CD14-positive monocyte (primary cell): ENCODE measurements at regions not wholly inside any gene's neighbourhood (a gene's known extent, or its start where the extent isn't known, plus 50 kb on each side); places are given as distances from the start of the nearest gene placed in this dataset.

ENCODE experiments used
- DNase-seq, 3 donors: peaks; one replicate each; pipeline ENCODE4 v3.0.0-alpha.2; 2011 to 2022
- H2AFZ ChIP-seq: 2 replicates; pipeline ENCODE4 v1.6.0; 2012; ENCODE audit warnings: mild to moderate bottlenecking, low read depth, low read length, inconsistent platforms; ENCODE audit not compliant: insufficient read depth, poor library complexity, severe bottlenecking
- H3K27ac ChIP-seq, 2 donors: 1 replicate in 1 of 2; 2 replicates in 1 of 2; pipeline ENCODE4 v1.5.1; 2012 to 2013; ENCODE audit warnings: low read length in 2 of 2, control low read depth in 1 of 2, inconsistent platforms in 1 of 2, low read depth in 1 of 2, mild to moderate bottlenecking in 1 of 2
- H3K27me3 ChIP-seq, 2 donors: one replicate each; pipeline versions ENCODE4 v1.6.0 to v1.6.1; 2011 to 2013; ENCODE audit warnings: low read length in 2 of 2; ENCODE audit not compliant: control insufficient read depth in 2 of 2, insufficient read depth in 2 of 2
- H3K36me3 ChIP-seq, 2 donors: replicated peaks in 1 of 2; 1 replicate in 1 of 2; 2 replicates in 1 of 2; pipeline versions ENCODE4 v1.5.1 to v1.6.1; 2012 to 2013; ENCODE audit warnings: low read length in 2 of 2, control low read depth in 1 of 2, inconsistent platforms in 1 of 2, mild to moderate bottlenecking in 1 of 2; ENCODE audit not compliant: insufficient read depth in 2 of 2, control insufficient read depth in 1 of 2
- H3K4me1 ChIP-seq, 2 donors: 1 replicate in 1 of 2; 2 replicates in 1 of 2; pipeline versions ENCODE4 v1.5.1 to v1.6.1; 2012 to 2013; ENCODE audit warnings: low read length in 2 of 2, control low read depth in 1 of 2, inconsistent platforms in 1 of 2, mild to moderate bottlenecking in 1 of 2, moderate library complexity in 1 of 2; ENCODE audit not compliant: insufficient read depth in 2 of 2, control insufficient read depth in 1 of 2
- H3K4me2 ChIP-seq: replicated peaks from 2 replicates; pipeline ENCODE3; 2012; ENCODE audit warnings: low read length, moderate library complexity, mild to moderate bottlenecking; ENCODE audit not compliant: poor library complexity, severe bottlenecking; ENCODE audit errors: extremely low read depth
- H3K4me3 ChIP-seq, 3 experiments: fragments of 200-600 bp in 1 of 3; sonication (generic) in 1 of 3; replicated peaks in 1 of 3; 1 replicate in 2 of 3; 2 replicates in 1 of 3; pipeline ENCODE4 v1.5.1; 2011 to 2013; ENCODE audit warnings: low read length in 3 of 3, mild to moderate bottlenecking in 3 of 3, control low read depth in 2 of 3, low read depth in 2 of 3, inconsistent platforms in 1 of 3, moderate library complexity in 1 of 3
- H3K79me2 ChIP-seq: 2 replicates; pipeline ENCODE4 v1.6.0; 2012; ENCODE audit warnings: mild to moderate bottlenecking, control low read depth, inconsistent platforms, low read length, moderate library complexity; ENCODE audit not compliant: insufficient read depth
- H3K9ac ChIP-seq: 2 replicates; pipeline ENCODE4 v1.6.0; 2017; ENCODE audit warnings: low read length, mild to moderate bottlenecking; ENCODE audit not compliant: insufficient read depth, poor library complexity, severe bottlenecking
- H3K9me3 ChIP-seq, 2 donors: replicated peaks in 1 of 2; 1 replicate in 1 of 2; 2 replicates in 1 of 2; pipeline versions ENCODE4 v1.5.1 to v1.6.1; 2012 to 2013; ENCODE audit warnings: low read length in 2 of 2, control low read depth in 1 of 2; ENCODE audit not compliant: control insufficient read depth in 1 of 2, insufficient read depth in 1 of 2
- H4K20me1 ChIP-seq: 2 replicates; pipeline ENCODE4 v1.6.0; 2012; ENCODE audit warnings: mild to moderate bottlenecking, low read length, control low read depth, moderate library complexity; ENCODE audit not compliant: insufficient read depth
- H3K27ac Mint-ChIP-seq, 7 donors: one replicate each; pipeline ENCODE4 v1.8.0; 2020; ENCODE audit warnings: mild to moderate bottlenecking in 7 of 7, mixed read lengths in 7 of 7, moderate library complexity in 6 of 7, inconsistent platforms in 2 of 7
- H3K27me3 Mint-ChIP-seq, 3 donors: one replicate each; pipeline ENCODE4 v1.8.0; 2021 to 2022; ENCODE audit warnings: low read depth in 3 of 3, mild to moderate bottlenecking in 3 of 3, mixed read lengths in 3 of 3, moderate library complexity in 3 of 3, inconsistent platforms in 1 of 3
- H3K36me3 Mint-ChIP-seq, 2 donors: one replicate each; pipeline ENCODE4 v1.8.0; 2020; ENCODE audit warnings: mixed read lengths in 2 of 2, inconsistent platforms in 1 of 2, mild to moderate bottlenecking in 1 of 2
- H3K4me1 Mint-ChIP-seq: one replicate; pipeline ENCODE4 v1.8.0; 2020; ENCODE audit warnings: mild to moderate bottlenecking, mixed read lengths
- H3K4me3 Mint-ChIP-seq, 2 donors: one replicate each; pipeline ENCODE4 v1.8.0; 2020; ENCODE audit warnings: mild to moderate bottlenecking in 2 of 2, mixed read lengths in 2 of 2, moderate library complexity in 1 of 2
- H3K9me3 Mint-ChIP-seq, 7 donors: one replicate each; pipeline ENCODE4 v1.8.0; 2020 to 2022; ENCODE audit warnings: mixed read lengths in 7 of 7, mild to moderate bottlenecking in 6 of 7, moderate library complexity in 6 of 7, inconsistent platforms in 2 of 7
- WGBS: methylation state at CpG from one replicate; pipeline ENCODE4 v1.1.5; 2013; ENCODE audit warnings: missing lambda C conversion rate; ENCODE audit not compliant: insufficient coverage; 5-methylcytosine and 5-hydroxymethylcytosine counted together
- intact Hi-C, 2 donors: fragments of 100-400 bp; cut with micrococcal nuclease; formaldehyde crosslinking; loops; one replicate each; pipeline versions ENCODE4 v1.15.0 to v1.15.1; 2023
- TF ChIP-seq, protein P1 (sequence below): fragments of 200-600 bp; IDR thresholded peaks from one replicate; pipeline ENCODE4 v1.8.0; 2022; ENCODE audit warnings: antibody characterized with exemption, mild to moderate bottlenecking

DNA sequence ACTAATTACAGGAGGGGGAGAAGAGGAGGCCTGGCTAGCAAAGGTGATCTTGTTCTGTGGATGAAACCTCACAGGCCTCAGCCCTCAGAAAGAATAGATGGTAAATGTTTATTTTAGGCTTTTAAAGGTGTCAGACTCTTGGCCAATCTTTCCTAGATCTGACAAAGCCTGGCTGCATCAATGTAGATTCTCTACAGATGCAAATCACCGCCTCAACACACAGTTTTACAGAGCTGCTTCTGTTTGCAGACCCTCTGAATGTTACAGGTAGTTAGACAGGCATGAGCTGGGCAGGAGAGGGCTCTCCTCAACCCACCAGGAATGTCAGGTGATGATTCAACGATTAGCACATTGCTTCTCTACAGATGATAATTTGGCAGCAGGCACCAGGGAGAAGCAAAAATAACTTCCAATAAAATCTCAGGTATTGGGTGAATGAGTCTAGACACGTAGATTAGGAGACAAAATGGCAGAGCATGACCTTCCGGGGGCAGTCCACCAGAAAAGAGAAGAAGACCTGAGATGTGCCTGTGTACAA lies 105.4 kb upstream of the VANGL1 start:
- H2AFZ ChIP-seq, result no peak overlapping the region
- no peak overlapping the region for H3K4me3 Mint-ChIP-seq
- no peaks in the 10 kb centered on the region for H3K36me3 Mint-ChIP-seq
- no CpG with 5 or more reads among the region's 4 CpGs for WGBS
- H3K79me2 ChIP-seq, result no peaks in the 10 kb centered on the region
- no peaks in the 10 kb centered on the region for H4K20me1 ChIP-seq
- H3K27ac Mint-ChIP-seq, result no peak overlapping the region
- H3K9me3 ChIP-seq, result peaks cover 0 to 7% of the 10 kb centered on the region in 2 donors
- no peak overlapping the region for H3K27ac ChIP-seq
- intact Hi-C loops, result no loop called here
- no peaks in the 10 kb centered on the region for H3K27me3 ChIP-seq
- H3K9me3 Mint-ChIP-seq, result peaks cover 0 to 14% (median 5%) of the 10 kb centered on the region in 7 donors
- no peak overlapping the region for H3K9ac ChIP-seq
- H3K36me3 ChIP-seq, result no peaks in the 10 kb centered on the region
- H3K27me3 Mint-ChIP-seq, result peaks cover 0 to 2% (median 1%) of the 10 kb centered on the region in 3 donors
- H3K4me3 ChIP-seq, result no peak overlapping the region
- no peak overlapping the region for H3K4me2 ChIP-seq
- H3K4me1 Mint-ChIP-seq, result peaks cover 1% of the 10 kb centered on the region
- no peaks in the 10 kb centered on the region for H3K4me1 ChIP-seq
- TF ChIP-seq, protein P1, sequence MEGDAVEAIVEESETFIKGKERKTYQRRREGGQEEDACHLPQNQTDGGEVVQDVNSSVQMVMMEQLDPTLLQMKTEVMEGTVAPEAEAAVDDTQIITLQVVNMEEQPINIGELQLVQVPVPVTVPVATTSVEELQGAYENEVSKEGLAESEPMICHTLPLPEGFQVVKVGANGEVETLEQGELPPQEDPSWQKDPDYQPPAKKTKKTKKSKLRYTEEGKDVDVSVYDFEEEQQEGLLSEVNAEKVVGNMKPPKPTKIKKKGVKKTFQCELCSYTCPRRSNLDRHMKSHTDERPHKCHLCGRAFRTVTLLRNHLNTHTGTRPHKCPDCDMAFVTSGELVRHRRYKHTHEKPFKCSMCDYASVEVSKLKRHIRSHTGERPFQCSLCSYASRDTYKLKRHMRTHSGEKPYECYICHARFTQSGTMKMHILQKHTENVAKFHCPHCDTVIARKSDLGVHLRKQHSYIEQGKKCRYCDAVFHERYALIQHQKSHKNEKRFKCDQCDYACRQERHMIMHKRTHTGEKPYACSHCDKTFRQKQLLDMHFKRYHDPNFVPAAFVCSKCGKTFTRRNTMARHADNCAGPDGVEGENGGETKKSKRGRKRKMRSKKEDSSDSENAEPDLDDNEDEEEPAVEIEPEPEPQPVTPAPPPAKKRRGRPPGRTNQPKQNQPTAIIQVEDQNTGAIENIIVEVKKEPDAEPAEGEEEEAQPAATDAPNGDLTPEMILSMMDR, result no peak
- DNase-seq, result no peak

DNA sequence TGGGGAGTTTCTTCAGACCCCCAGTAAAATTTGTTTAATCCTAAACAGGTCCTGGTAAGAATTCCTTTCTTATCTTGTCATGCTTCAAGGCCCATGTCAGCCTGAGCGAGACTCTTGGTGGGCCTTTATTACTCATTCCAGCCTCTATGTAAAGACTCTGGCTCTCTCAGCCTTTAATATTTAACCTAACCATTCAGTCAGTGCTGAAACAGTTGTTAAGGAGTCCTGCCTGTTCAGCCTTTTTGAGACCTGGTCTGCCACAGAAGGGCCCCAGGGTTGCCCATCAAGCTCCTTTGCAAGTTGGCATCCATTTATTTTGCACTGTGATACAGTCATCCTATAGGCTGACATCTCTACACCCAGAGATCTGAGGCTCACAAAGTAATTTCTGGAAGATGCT lies 107.7 kb upstream of the VANGL1 start:
- Mint-ChIP-seq H3K4me1 (peaks cover 1% of the 10 kb centered on the region), H3K9me3 (peaks cover 0 to 14% (median 3%) of the 10 kb centered on the region in 7 donors), H3K36me3 (no peaks in the 10 kb centered on the region), H3K27ac (no peak overlapping the region), H3K4me3 (no peak overlapping the region), H3K27me3 (peaks cover 0 to 2% (median 0%) of the 10 kb centered on the region in 3 donors)
- Histone ChIP-seq H3K36me3 (no peaks in the 10 kb centered on the region), H3K27ac (no peak overlapping the region), H3K27me3 (no peaks in the 10 kb centered on the region), H3K9ac (no peak overlapping the region), H3K4me1 (no peaks in the 10 kb centered on the region), H4K20me1 (no peaks in the 10 kb centered on the region), H3K4me2 (no peak overlapping the region), H2AFZ (no peak overlapping the region), H3K4me3 (no peak overlapping the region), H3K9me3 (peaks cover 0 to 4% of the 10 kb centered on the region in 2 donors), H3K79me2 (no peaks in the 10 kb centered on the region)
- intact Hi-C loops, result no loop called here
- no peak for DNase-seq
- no CpG with 5 or more reads among the region's 1 CpG for WGBS
- TF ChIP-seq, protein P1, result no peak
